ENCODE measurements at regions not wholly inside any gene's neighbourhood (a gene's known extent, or its start where the extent isn't known, plus 50 kb on each side); places are given as distances from the start of the nearest gene placed in this dataset.

- TF ChIP-seq, protein P1, sequence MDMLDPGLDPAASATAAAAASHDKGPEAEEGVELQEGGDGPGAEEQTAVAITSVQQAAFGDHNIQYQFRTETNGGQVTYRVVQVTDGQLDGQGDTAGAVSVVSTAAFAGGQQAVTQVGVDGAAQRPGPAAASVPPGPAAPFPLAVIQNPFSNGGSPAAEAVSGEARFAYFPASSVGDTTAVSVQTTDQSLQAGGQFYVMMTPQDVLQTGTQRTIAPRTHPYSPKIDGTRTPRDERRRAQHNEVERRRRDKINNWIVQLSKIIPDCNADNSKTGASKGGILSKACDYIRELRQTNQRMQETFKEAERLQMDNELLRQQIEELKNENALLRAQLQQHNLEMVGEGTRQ (CRISPR knock-in tag; IDR thresholded peaks at IDR 0.05) = no peak
- no peak for TF ChIP-seq ZNF277 (CRISPR knock-in tag; IDR thresholded peaks at IDR 0.05; ENCODE audit: borderline replicate concordance)
- TF ChIP-seq MIER1 (IDR thresholded peaks at IDR 0.05; ENCODE audit: low read depth) = no peak
- no peak for TF ChIP-seq RFX7 (CRISPR knock-in tag; IDR thresholded peaks at IDR 0.05)
- no peak for TF ChIP-seq E2F3 (CRISPR knock-in tag; IDR thresholded peaks at IDR 0.05)
Measured at GRCh38 chr1:110281363-110282290, 57.5 kb upstream of the RBM15 start (continued).

DNA sequence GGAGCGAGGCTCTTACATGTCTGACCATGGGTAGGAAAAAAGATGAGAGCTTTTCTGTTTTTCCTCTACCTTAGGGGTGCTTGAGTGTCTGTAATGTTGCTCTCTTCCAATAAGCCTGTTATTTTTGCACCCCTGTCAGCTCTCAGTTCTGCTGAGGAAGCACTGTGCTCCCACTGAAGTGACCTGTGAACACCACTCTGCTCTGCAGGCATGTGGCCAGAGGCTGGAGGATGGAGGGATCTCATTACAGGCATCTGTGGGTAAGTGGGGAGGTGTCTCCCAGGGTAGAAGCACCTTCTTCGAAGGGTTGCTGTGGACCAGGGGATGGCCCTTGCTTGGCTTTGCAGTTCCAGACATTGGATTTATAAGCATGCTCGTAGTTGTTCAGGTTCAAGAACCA lies 56.8 kb upstream of the RBM15 start:
- Histone ChIP-seq H3K36me3 (ENCODE audit: control insufficient read depth, insufficient read depth, low read length) (no peaks in the 10 kb centered on the region), H3K79me2 (ENCODE audit: control insufficient read depth, insufficient read depth, low read length) (no peaks in the 10 kb centered on the region), H3K9me3 (replicated peaks; ENCODE audit: control insufficient read depth, insufficient read depth, low read depth, low read length) (no peaks in the 10 kb centered on the region), H3K9me1 (ENCODE audit: control insufficient read depth, insufficient read depth, low read length) (no peaks in the 10 kb centered on the region), H4K20me1 (replicated peaks; ENCODE audit: control insufficient read depth, insufficient read depth, low read length) (no peaks in the 10 kb centered on the region), H2AFZ (ENCODE audit: low read depth, low read length) (no peak overlapping the region), H3K4me1 (replicated peaks in 1 of 2; ENCODE audit: control insufficient read depth in 2 of 2, insufficient read depth in 2 of 2, low read length in 2 of 2) (no peaks in the 10 kb centered on the region), H3K27me3 (ENCODE audit: control insufficient read depth in 2 of 2, insufficient read depth in 2 of 2, low read length in 2 of 2) (peaks cover 30 to 64% of the 10 kb centered on the region in 2 experiments), H3K4me2 (ENCODE audit: insufficient read depth, low read length) (no peak overlapping the region), H3K9ac (ENCODE audit: insufficient read depth in 1 of 2, low read depth in 2 of 2, low read length in 2 of 2) (no peak overlapping the region), H3K27ac (ENCODE audit: extremely low read depth, low read depth, low read length) (no peak overlapping the region), H3K4me3 (no peak overlapping the region)
- ATAC-seq (no peak), FAIRE-seq (no peak), DNase-seq (ENCODE audit: extremely low read depth in 1 of 4, low spot score in 3 of 4) (no peak)
- in situ Hi-C loops (cut with MboI) = no loop called here
- ChIA-PET POLR2A (interaction anchor here (0.6 to 2.8 kb wide), 4 partner anchors 12 to 134 kb away, joined by 3 to 7 read pairs (median 3); no protein-coding TSS in a partner anchor), CTCF (ENCODE audit: low intra/inter-chr PET ratio) (no interaction called here)
- intact Hi-C loops (cut with micrococcal nuclease) = no loop called here
- BruUV-seq (replicated peaks) = no TSS peak
- 0% methylated on average over 3 of the region's 3 CpGs for WGBS (ENCODE audit: insufficient coverage, low coverage, missing lambda C conversion rate)
- TF ChIP-seq MYC (IDR thresholded peaks at IDR 0.05; ENCODE audit: low read depth, low read length) = no peak
- no peak for TF ChIP-seq MYC (CRISPR knock-in tag; IDR thresholded peaks at IDR 0.05; ENCODE audit: borderline replicate concordance, low read depth)
- no peak for TF ChIP-seq NR2C1 (IDR thresholded peaks at IDR 0.05)
- no peak for TF ChIP-seq NR2C1 (tag; IDR thresholded peaks at IDR 0.05)
- TF ChIP-seq ETS2 (tag; IDR thresholded peaks at IDR 0.05; ENCODE audit: borderline replicate concordance, poor library complexity, severe bottlenecking) = no peak
- no peak for TF ChIP-seq HDAC1 (IDR thresholded peaks at IDR 0.05)
- TF ChIP-seq, protein P2, sequence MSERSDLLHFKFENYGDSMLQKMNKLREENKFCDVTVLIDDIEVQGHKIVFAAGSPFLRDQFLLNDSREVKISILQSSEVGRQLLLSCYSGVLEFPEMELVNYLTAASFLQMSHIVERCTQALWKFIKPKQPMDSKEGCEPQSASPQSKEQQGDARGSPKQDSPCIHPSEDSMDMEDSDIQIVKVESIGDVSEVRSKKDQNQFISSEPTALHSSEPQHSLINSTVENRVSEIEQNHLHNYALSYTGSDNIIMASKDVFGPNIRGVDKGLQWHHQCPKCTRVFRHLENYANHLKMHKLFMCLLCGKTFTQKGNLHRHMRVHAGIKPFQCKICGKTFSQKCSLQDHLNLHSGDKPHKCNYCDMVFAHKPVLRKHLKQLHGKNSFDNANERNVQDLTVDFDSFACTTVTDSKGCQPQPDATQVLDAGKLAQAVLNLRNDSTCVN (CRISPR knock-in tag; IDR thresholded peaks at IDR 0.05) = no peak
- TF ChIP-seq HMGXB4 (CRISPR knock-in tag; IDR thresholded peaks at IDR 0.05) = no peak
- TF ChIP-seq NFIC (IDR thresholded peaks at IDR 0.05) = no peak
- no peak for TF ChIP-seq SMARCA4 (IDR thresholded peaks at IDR 0.05)
- TF ChIP-seq NFXL1 (CRISPR knock-in tag; IDR thresholded peaks at IDR 0.05) = no peak
- TF ChIP-seq ZNF140 (CRISPR knock-in tag; IDR thresholded peaks at IDR 0.05) = no peak
- TF ChIP-seq RNF2 (IDR thresholded peaks at IDR 0.05) = no peak

All from K562 (cell line).